CD4-positive, alpha-beta T cell treated with Interleukin-12 subunit alpha and Interleukin-12 subunit beta, for 1 hour (primary cell): ENCODE measurements at regions not wholly inside any gene's neighbourhood (a gene's known extent, or its start where the extent isn't known, plus 50 kb on each side); places are given as distances from the start of the nearest gene placed in this dataset.
"Not testable (repeated sequence)": the region's sequence is repeated elsewhere in the genome, so short reads cannot be mapped to it uniquely, and the experiment has no call there.

Source experiments
- DNase-seq: peaks from one replicate; pipeline ENCODE4 v3.0.0-alpha.2; 2020

- DNase-seq: no peak
Measured at GRCh38 chr2:82256983-82257632, 1952.6 kb upstream of the LRRTM1 start.

GRCh38 chr2:82256288-82256687 is 1951.7 kb upstream of the LRRTM1 start:
- no peak for DNase-seq

- DNase-seq: no peak
Measured at GRCh38 chr2:82254728-82255127, 1950.2 kb upstream of the LRRTM1 start.

DNA sequence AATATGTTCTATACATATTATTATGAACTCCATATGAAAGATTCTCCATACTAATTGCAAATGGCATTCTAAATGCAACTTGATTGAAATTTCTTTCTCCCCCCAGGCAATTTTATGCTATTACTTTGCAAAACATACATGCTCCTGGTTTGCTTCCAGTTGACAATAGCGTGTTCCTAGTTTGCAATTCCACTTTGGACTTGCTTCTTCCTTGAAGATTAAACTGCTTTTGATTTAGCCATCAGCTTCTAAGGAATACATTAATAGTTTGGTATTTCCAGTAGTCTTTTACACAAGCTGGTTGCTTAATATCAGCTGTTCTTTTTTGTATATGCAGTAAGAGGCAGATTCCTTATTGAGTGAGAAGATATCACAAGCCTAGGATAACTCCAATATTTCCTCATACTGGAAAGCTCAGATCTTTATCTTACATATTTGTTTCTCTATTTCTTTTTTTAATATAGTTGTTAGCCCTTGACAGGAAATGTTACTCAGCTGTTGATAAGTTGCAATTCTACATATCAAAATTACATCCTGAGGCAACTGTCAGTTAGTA is 1941.7 kb upstream of the LRRTM1 start:
- DNase-seq: no peak

GRCh38 chr2:82239176-82239575 is 1934.6 kb upstream of the LRRTM1 start:
- no peak for DNase-seq

- DNase-seq: no peak
Measured at GRCh38 chr2:82237994-82238662, 1933.6 kb upstream of the LRRTM1 start.

DNA sequence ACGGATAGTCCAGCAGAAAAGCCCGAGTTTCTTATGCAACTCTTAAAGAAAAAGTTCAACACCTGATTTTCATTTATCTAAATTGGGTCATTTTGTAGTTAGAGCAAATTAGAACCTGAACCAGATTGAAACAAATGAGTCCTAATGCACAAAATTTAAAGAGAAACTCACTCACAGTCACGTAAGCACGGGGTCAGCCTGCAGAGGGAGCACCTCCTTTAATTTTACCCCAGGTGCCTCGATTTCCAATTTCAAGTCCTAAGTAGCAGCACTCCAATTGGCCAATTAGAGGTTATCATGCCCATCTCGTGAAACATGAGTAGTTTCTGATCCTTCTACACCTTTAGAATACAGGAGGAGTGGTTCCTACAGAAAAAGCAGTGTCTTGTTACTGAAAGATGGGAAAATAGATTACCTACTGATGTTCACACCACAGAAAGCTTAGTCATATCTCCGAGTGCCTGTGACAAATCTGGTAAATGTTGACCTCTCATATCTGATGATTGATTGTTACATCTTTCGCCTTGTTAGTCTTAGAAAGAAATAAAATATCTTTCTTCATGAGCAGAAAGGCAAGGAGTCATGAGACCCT is 1929.8 kb upstream of the LRRTM1 start:
- no peak for DNase-seq

DNA sequence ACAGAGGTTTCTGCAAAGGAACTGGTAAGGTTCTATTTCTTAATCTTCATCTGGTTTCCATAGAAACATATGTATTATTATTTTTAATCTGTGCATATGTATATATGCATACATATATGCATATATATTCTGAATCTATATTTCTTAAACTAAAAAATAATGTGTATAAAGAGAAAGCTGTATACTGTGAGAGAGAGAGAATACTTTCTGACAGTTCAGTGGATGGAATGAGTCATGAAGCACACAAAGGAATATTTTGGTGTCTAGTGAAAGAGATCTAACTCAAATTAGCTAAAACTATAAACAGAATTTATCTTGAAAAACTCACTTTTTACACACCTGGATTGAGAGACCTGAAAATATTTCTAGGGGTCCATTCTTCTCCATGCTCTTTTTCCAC is 1929.3 kb upstream of the LRRTM1 start:
- DNase-seq: no peak

- DNase-seq: no peak
Measured at GRCh38 chr2:82230406-82230805, 1925.9 kb upstream of the LRRTM1 start.

DNA sequence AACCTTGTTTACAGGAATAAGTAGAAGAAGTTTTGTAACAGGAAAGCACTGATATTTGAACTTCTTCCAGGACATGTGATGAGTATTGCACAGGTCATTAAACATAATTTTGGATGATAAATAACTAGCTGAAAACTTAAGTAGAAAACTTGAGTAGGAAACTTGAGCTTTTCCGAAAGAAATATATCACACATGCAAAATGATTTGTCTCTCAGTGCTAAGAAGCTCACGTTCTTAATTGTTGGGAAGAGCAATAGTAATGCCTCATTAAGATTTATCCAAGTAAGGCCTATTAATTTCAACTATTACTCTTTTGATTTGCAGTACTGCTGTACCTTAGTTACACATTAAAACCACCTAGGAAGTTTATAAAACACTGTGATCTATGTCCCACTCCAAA is 1921.9 kb upstream of the LRRTM1 start:
- no peak for DNase-seq

DNA sequence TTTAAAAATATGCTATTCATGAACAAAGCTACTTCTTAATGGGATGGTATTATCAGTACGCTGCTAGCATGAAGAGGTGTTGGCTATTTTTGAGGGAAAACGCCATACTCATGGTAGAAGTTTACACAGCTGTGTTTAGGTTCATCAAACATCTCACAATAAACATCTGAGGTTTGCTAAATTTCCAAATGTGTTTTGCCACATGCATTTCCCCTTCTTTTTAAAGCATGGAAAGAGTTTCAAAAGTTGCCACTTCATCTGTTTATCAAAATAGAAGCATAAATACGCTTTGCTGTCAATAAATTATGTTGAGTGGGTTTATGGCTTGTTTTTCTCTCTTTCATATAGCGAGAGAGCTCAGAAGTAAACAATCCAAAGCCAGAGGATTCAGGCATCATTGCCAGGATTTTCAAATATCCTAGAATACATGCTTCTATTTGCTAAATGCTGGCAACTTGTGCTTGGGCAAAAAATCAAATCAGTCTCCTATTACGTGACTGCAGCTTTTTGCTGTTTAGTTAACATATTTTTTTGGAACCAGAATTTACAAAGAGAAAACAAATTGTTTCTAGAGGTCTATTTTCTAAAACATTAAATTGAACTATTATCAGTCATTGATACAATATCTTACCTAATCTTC is 1919.9 kb upstream of the LRRTM1 start:
- DNase-seq: no peak

GRCh38 chr2:82215212-82215611 is 1910.7 kb upstream of the LRRTM1 start:
- DNase-seq: no peak

- DNase-seq: no peak
Measured at GRCh38 chr2:82199493-82199852, 1894.9 kb upstream of the LRRTM1 start.

- no peak for DNase-seq
Measured at GRCh38 chr2:82198809-82199492, 1894.4 kb upstream of the LRRTM1 start.

GRCh38 chr2:82182270-82182669 is 1877.7 kb upstream of the LRRTM1 start:
- no peak for DNase-seq

GRCh38 chr2:82175210-82175609 is 1870.7 kb upstream of the LRRTM1 start:
- not testable (repeated sequence) for DNase-seq

DNA sequence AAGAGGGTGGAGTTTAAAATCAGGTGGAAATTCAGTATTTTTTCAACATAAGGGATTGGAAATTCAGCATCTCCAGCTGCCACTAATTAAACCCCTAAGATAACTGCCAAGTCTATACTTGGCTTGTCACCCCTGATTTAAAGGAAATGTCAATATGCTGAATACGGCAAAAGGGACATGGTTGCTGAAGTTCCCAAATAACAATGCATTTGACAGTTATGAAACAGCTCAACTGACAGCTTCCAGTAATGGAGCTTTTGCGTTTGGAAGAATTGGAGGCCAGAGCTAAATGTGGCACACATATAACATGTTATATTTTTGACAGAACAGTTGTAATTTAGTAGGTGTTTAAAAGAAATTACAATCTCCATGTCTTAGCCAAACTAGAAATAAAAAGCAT is 1867.9 kb upstream of the LRRTM1 start:
- DNase-seq: no peak

- no peak for DNase-seq
Measured at GRCh38 chr2:82169379-82169778, 1864.8 kb upstream of the LRRTM1 start.

- DNase-seq: no peak
Measured at GRCh38 chr2:82165377-82165776, 1860.8 kb upstream of the LRRTM1 start.

- no peak for DNase-seq
Measured at GRCh38 chr2:82158150-82158549, 1853.6 kb upstream of the LRRTM1 start.

GRCh38 chr2:82155469-82155868 is 1850.9 kb upstream of the LRRTM1 start:
- DNase-seq: no peak

DNA sequence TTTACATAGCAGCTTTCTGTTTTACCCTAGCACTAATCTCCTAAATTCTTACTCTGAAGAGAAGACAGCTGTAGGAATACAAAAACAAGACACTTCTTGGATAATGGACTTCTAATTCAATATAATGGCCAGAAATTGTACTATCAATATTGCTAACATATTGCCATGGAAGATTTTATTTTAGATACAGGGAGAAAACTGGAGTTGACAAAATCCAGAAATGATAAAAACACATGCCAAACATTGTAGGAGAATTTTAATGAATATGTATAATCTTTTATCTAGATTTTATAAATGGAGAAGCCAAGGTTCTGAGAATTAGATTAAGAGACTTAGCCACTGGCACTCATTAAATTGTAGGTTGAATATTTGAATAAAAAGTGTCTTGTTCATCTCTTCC is 1838.8 kb upstream of the LRRTM1 start:
- DNase-seq: no peak

- DNase-seq: no peak
Measured at GRCh38 chr2:82139979-82140611, 1835.5 kb upstream of the LRRTM1 start.
